MM.1S (cell line): ENCODE measurements at regions not wholly inside any gene's neighbourhood (a gene's known extent, or its start where the extent isn't known, plus 50 kb on each side); places are given as distances from the start of the nearest gene placed in this dataset.

Source experiments
- DNase-seq: peaks from one replicate; pipeline ENCODE4 v3.0.0-alpha.2; 2015
- H2AFZ ChIP-seq: fragments of 300-600 bp; sonication (generic); 2 replicates; pipeline ENCODE4 v1.6.0; 2016; ENCODE audit warnings: antibody characterized with exemption, low read length
- H3F3A ChIP-seq: fragments of 300-600 bp; sonication (generic); 2 replicates; pipeline ENCODE4 v1.6.1; 2016; ENCODE audit warnings: mild to moderate bottlenecking, antibody characterized with exemption, low read length, moderate library complexity, mixed read lengths; ENCODE audit not compliant: insufficient read depth
- H3K27ac ChIP-seq: fragments of 300-600 bp; sonication (generic); 2 replicates; pipeline ENCODE4 v1.5.1; 2016; ENCODE audit warnings: mild to moderate bottlenecking, low read length
- H3K27me3 ChIP-seq: fragments of 300-600 bp; sonication (generic); replicated peaks from 2 replicates; pipeline ENCODE4 v1.6.0; 2016; ENCODE audit warnings: low read length; ENCODE audit not compliant: insufficient read depth
- H3K36me3 ChIP-seq: fragments of 300-600 bp; sonication (generic); replicated peaks from 2 replicates; pipeline ENCODE4 v1.6.1; 2016; ENCODE audit warnings: mild to moderate bottlenecking, low read length, mixed read lengths; ENCODE audit not compliant: insufficient read depth
- H3K4me1 ChIP-seq: fragments of 300-600 bp; sonication (generic); 2 replicates; pipeline ENCODE4 v1.6.1; 2016; ENCODE audit warnings: low read length, mixed read lengths
- H3K4me2 ChIP-seq: fragments of 300-600 bp; sonication (generic); 2 replicates; pipeline ENCODE4 v1.6.0; 2016; ENCODE audit warnings: low read depth, low read length
- H3K4me3 ChIP-seq: fragments of 300-600 bp; sonication (generic); 2 replicates; pipeline ENCODE4 v1.5.1; 2016; ENCODE audit warnings: low read length, mixed read lengths
- H3K79me2 ChIP-seq: fragments of 300-600 bp; sonication (generic); 2 replicates; pipeline ENCODE4 v1.6.1; 2016; ENCODE audit warnings: mixed run types, low read length, mixed read lengths
- H3K9ac ChIP-seq: fragments of 300-600 bp; sonication (generic); 2 replicates; pipeline ENCODE4 v1.6.1; 2016; ENCODE audit warnings: low read length, mixed read lengths
- H3K9me2 ChIP-seq: fragments of 300-600 bp; sonication (generic); replicated peaks from 2 replicates; pipeline ENCODE4 v1.6.1; 2016; ENCODE audit warnings: mild to moderate bottlenecking, low read length, mixed read lengths; ENCODE audit not compliant: insufficient read depth
- H3K9me3 ChIP-seq: fragments of 300-600 bp; sonication (generic); replicated peaks from 2 replicates; pipeline ENCODE4 v1.6.1; 2016; ENCODE audit warnings: mild to moderate bottlenecking, low read length, mixed read lengths; ENCODE audit not compliant: insufficient read depth
- H4K20me1 ChIP-seq: fragments of 300-600 bp; sonication (generic); 2 replicates; pipeline ENCODE4 v1.6.1; 2016; ENCODE audit warnings: mild to moderate bottlenecking, low read length, moderate library complexity, mixed read lengths; ENCODE audit not compliant: insufficient read depth
- EZH2 ChIP-seq: fragments of 300-600 bp; sonication (generic); optimal IDR thresholded peaks from 2 replicates; pipeline ENCODE3; 2017; ENCODE audit warnings: low read depth, mild to moderate bottlenecking, antibody characterized with exemption, low read length, mixed read lengths
- EZH2phosphoT487 ChIP-seq: fragments of 300-600 bp; sonication (generic); IDR thresholded peaks from 2 replicates; pipeline ENCODE4 v1.6.1; 2018; ENCODE audit warnings: antibody characterized with exemption, low read length
- TF ChIP-seq, protein P1 (sequence below): fragments of 300-600 bp; sonication (generic); IDR thresholded peaks from 2 replicates; pipeline ENCODE4 v1.5.1; 2016; ENCODE audit warnings: antibody characterized with exemption, low read length, mixed read lengths

DNA sequence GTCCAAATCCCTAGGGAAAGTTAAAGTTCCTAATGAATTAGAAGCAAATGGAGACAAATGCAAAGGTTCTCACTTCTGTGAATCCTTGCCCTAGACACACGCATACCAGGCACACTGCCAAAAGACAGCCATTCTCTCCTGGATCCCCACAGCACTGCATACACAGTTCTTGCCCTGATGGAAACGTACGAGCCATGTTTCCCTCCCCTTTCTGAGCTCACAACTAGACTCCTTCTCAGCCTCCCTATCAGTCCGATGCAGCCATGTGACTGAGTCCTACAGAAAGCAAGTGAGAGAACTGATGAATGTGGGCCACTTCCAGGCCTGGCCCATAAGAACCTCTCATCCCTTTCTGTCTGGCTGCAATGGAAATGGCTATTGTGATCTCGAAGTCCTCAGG lies 92.0 kb downstream of the ZNF608 start:
- no peaks in the 10 kb centered on the region for H3K36me3 ChIP-seq
- H3K9ac ChIP-seq, result no peak overlapping the region
- H3K27me3 ChIP-seq, result no peaks in the 10 kb centered on the region
- peaks cover 15% of the 10 kb centered on the region for H3F3A ChIP-seq
- H3K4me1 ChIP-seq, result peaks cover 12% of the 10 kb centered on the region
- no peaks in the 10 kb centered on the region for H3K9me2 ChIP-seq
- H3K27ac ChIP-seq, result no peak overlapping the region
- H3K4me2 ChIP-seq, result no peak overlapping the region
- no peaks in the 10 kb centered on the region for H4K20me1 ChIP-seq
- no peak overlapping the region for H2AFZ ChIP-seq
- DNase-seq, result no peak
- H3K79me2 ChIP-seq, result no peaks in the 10 kb centered on the region
- no peaks in the 10 kb centered on the region for H3K9me3 ChIP-seq
- H3K4me3 ChIP-seq, result no peak overlapping the region
- TF ChIP-seq, protein P1, sequence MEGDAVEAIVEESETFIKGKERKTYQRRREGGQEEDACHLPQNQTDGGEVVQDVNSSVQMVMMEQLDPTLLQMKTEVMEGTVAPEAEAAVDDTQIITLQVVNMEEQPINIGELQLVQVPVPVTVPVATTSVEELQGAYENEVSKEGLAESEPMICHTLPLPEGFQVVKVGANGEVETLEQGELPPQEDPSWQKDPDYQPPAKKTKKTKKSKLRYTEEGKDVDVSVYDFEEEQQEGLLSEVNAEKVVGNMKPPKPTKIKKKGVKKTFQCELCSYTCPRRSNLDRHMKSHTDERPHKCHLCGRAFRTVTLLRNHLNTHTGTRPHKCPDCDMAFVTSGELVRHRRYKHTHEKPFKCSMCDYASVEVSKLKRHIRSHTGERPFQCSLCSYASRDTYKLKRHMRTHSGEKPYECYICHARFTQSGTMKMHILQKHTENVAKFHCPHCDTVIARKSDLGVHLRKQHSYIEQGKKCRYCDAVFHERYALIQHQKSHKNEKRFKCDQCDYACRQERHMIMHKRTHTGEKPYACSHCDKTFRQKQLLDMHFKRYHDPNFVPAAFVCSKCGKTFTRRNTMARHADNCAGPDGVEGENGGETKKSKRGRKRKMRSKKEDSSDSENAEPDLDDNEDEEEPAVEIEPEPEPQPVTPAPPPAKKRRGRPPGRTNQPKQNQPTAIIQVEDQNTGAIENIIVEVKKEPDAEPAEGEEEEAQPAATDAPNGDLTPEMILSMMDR, result no peak
- no peak for TF ChIP-seq EZH2phosphoT487
- TF ChIP-seq EZH2, result no peak

- Histone ChIP-seq H3K79me2 (no peaks in the 10 kb centered on the region), H3K4me3 (no peak overlapping the region), H4K20me1 (no peaks in the 10 kb centered on the region), H3K4me2 (no peak overlapping the region), H3K27ac (no peak overlapping the region), H2AFZ (no peak overlapping the region), H3K9me2 (no peaks in the 10 kb centered on the region), H3K9ac (no peak overlapping the region), H3K27me3 (no peaks in the 10 kb centered on the region), H3K36me3 (no peaks in the 10 kb centered on the region), H3K9me3 (no peaks in the 10 kb centered on the region), H3F3A (peaks cover 19% of the 10 kb centered on the region), H3K4me1 (peaks cover 20% of the 10 kb centered on the region)
- no peak for DNase-seq
- TF ChIP-seq, protein P1, result no peak
- TF ChIP-seq EZH2phosphoT487 (no peak), EZH2 (no peak)
These were observed 92.8 kb downstream of the ZNF608 start for GRCh38 chr5:124653666-124654065.

- no peak overlapping the region for H3K9ac ChIP-seq
- no peak overlapping the region for H3K27ac ChIP-seq
- TF ChIP-seq EZH2, result no peak
- TF ChIP-seq EZH2phosphoT487, result no peak
- TF ChIP-seq, protein P1, result no peak
- peaks cover 19% of the 10 kb centered on the region for H3F3A ChIP-seq
- no peaks in the 10 kb centered on the region for H3K36me3 ChIP-seq
- H3K79me2 ChIP-seq, result no peaks in the 10 kb centered on the region
- peaks cover 23% of the 10 kb centered on the region for H3K4me1 ChIP-seq
- 0 out of 2 replicates have a peak, but pooled peaks cover 4% of the 10 kb centered on the region for H3K27me3 ChIP-seq
- no peak for DNase-seq
- H3K9me3 ChIP-seq, result no peaks in the 10 kb centered on the region
- H3K4me3 ChIP-seq, result no peak overlapping the region
- no peaks in the 10 kb centered on the region for H3K9me2 ChIP-seq
- no peak overlapping the region for H2AFZ ChIP-seq
- no peak overlapping the region for H3K4me2 ChIP-seq
- no peaks in the 10 kb centered on the region for H4K20me1 ChIP-seq
These were observed 93.5 kb downstream of the ZNF608 start for GRCh38 chr5:124652892-124653441.
